Hepatocyte (in vitro differentiated cells): ENCODE measurements at regions not wholly inside any gene's neighbourhood (a gene's known extent, or its start where the extent isn't known, plus 50 kb on each side); places are given as distances from the start of the nearest gene placed in this dataset.
A peak's percentile ranks its signal among the peaks of the same experiment; 100 is the strongest.

ENCODE experiments used
- DNase-seq: peaks from one replicate; pipeline ENCODE4 v3.0.0-alpha.2; 2016; ENCODE audit warnings: low spot score
- H2AFZ ChIP-seq: fragments of 200-600 bp; sonication (generic); 2 replicates; pipeline ENCODE4 v1.6.0; 2016; ENCODE audit warnings: antibody characterized with exemption, mild to moderate bottlenecking
- H3K27ac ChIP-seq: fragments of 200-600 bp; sonication (generic); 2 replicates; pipeline ENCODE4 v1.5.1; 2016; ENCODE audit warnings: mild to moderate bottlenecking
- H3K27me3 ChIP-seq: fragments of 200-600 bp; sonication (generic); 2 replicates; pipeline ENCODE4 v1.6.1; 2016
- H3K36me3 ChIP-seq: fragments of 200-600 bp; sonication (generic); replicated peaks from 2 replicates; pipeline ENCODE4 v1.5.1; 2016; ENCODE audit warnings: low read depth; ENCODE audit not compliant: insufficient read depth
- H3K4me1 ChIP-seq: fragments of 200-600 bp; sonication (generic); 2 replicates; pipeline ENCODE4 v1.5.1; 2016; ENCODE audit warnings: mild to moderate bottlenecking, moderate library complexity; ENCODE audit not compliant: insufficient read depth
- H3K4me2 ChIP-seq: fragments of 200-600 bp; sonication (generic); 2 replicates; pipeline ENCODE4 v1.6.0; 2016
- H3K4me3 ChIP-seq: fragments of 200-600 bp; sonication (generic); 2 replicates; pipeline ENCODE4 v1.5.1; 2016; ENCODE audit warnings: mild to moderate bottlenecking
- H3K79me2 ChIP-seq: fragments of 200-600 bp; sonication (generic); 2 replicates; pipeline ENCODE4 v1.6.0; 2017; ENCODE audit warnings: mild to moderate bottlenecking
- H3K9me2 ChIP-seq: fragments of 200-600 bp; sonication (generic); replicated peaks from 2 replicates; pipeline ENCODE4 v1.6.0; 2017; ENCODE audit warnings: mild to moderate bottlenecking; ENCODE audit not compliant: insufficient read depth
- H3K9me3 ChIP-seq: fragments of 200-600 bp; sonication (generic); 2 replicates; pipeline ENCODE4 v1.5.1; 2016; ENCODE audit warnings: low read depth, mild to moderate bottlenecking
- H4K20me1 ChIP-seq: fragments of 200-600 bp; sonication (generic); 2 replicates; pipeline ENCODE4 v1.6.0; 2016; ENCODE audit warnings: mild to moderate bottlenecking; ENCODE audit not compliant: insufficient read depth, poor library complexity, severe bottlenecking
- EZH2 ChIP-seq: fragments of 200-600 bp; sonication (generic); IDR thresholded peaks from 2 replicates; pipeline ENCODE4 v1.6.1; 2016; ENCODE audit warnings: antibody characterized with exemption, mild to moderate bottlenecking, borderline replicate concordance
- EZH2phosphoT487 ChIP-seq: fragments of 200-600 bp; sonication (generic); IDR thresholded peaks from one replicate; pipeline ENCODE4 v1.6.1; 2018; ENCODE audit warnings: antibody characterized with exemption, mild to moderate bottlenecking, low read depth, moderate library complexity; ENCODE audit not compliant: unreplicated experiment, severe bottlenecking
- WGBS: methylation state at CpG from one replicate; pipeline ENCODE4 v1.1.6; 2016; ENCODE audit warnings: low lambda C conversion rate; ENCODE audit errors: missing lambda C conversion rate; 5-methylcytosine and 5-hydroxymethylcytosine counted together
- TF ChIP-seq, protein P1 (sequence below): fragments of 200-600 bp; sonication (generic); IDR thresholded peaks from 2 replicates; pipeline ENCODE4 v1.5.1; 2016; ENCODE audit warnings: antibody characterized with exemption, mild to moderate bottlenecking; ENCODE audit not compliant: poor library complexity

DNA sequence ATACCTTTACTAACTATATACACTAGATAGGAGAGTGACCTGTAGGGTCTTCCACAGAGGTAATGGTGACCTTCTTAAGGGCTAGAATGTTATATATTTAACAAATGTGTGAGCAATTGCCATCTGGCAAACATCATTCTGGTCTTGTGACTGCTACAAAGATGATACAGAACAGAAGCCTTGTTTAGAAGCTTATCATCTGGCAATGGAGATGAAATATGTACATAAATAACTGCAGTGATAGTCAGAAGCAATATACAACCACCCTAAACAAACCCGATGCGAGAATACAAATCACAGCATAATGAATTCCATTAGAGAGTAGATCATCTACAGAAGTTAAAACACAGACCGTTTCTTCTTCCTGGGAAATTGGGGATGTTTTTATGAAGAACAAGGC is 952.7 kb upstream of the SLIT2 start:
- no peaks in the 10 kb centered on the region for H3K79me2 ChIP-seq
- H3K27ac ChIP-seq, result no peak overlapping the region
- H3K9me2 ChIP-seq, result no peaks in the 10 kb centered on the region
- H3K36me3 ChIP-seq, result no peaks in the 10 kb centered on the region
- peak; percentile 5 for DNase-seq
- H2AFZ ChIP-seq, result no peak overlapping the region
- peaks cover 21% of the 10 kb centered on the region for H3K4me1 ChIP-seq
- WGBS, result 35% methylated on average over 3 of the region's 3 CpGs
- H3K4me3 ChIP-seq, result no peak overlapping the region
- H4K20me1 ChIP-seq, result no peaks in the 10 kb centered on the region
- no peaks in the 10 kb centered on the region for H3K27me3 ChIP-seq
- TF ChIP-seq EZH2phosphoT487, result no peak
- TF ChIP-seq, protein P1, sequence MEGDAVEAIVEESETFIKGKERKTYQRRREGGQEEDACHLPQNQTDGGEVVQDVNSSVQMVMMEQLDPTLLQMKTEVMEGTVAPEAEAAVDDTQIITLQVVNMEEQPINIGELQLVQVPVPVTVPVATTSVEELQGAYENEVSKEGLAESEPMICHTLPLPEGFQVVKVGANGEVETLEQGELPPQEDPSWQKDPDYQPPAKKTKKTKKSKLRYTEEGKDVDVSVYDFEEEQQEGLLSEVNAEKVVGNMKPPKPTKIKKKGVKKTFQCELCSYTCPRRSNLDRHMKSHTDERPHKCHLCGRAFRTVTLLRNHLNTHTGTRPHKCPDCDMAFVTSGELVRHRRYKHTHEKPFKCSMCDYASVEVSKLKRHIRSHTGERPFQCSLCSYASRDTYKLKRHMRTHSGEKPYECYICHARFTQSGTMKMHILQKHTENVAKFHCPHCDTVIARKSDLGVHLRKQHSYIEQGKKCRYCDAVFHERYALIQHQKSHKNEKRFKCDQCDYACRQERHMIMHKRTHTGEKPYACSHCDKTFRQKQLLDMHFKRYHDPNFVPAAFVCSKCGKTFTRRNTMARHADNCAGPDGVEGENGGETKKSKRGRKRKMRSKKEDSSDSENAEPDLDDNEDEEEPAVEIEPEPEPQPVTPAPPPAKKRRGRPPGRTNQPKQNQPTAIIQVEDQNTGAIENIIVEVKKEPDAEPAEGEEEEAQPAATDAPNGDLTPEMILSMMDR, result no peak
- no peak for TF ChIP-seq EZH2
- no peaks in the 10 kb centered on the region for H3K9me3 ChIP-seq
- no peak overlapping the region for H3K4me2 ChIP-seq

DNA sequence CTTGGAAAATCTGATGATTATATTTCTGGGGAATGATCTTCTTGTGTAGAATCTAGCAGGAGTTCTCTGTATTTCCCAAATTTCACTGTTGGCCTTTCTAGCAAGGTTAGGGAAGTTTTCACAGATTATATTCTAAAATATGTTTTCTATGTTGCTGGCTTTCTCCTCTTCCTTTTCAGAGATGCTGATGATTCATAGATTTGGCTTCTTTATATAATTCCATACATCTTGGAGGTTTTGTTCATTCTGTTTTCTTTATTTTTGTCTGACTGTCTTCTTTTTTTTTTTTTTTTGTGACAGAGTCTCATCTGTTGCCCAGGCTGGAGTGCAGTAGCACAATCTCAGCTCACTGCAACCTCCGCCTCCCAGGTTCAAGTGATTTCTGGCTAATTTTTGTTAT is 957.9 kb upstream of the SLIT2 start:
- H3K79me2 ChIP-seq, result no peaks in the 10 kb centered on the region
- H3K27me3 ChIP-seq, result no peaks in the 10 kb centered on the region
- TF ChIP-seq EZH2 (no peak), EZH2phosphoT487 (no peak)
- TF ChIP-seq, protein P1, result no peak
- DNase-seq, result no peak
- no peak overlapping the region for H2AFZ ChIP-seq
- H4K20me1 ChIP-seq, result no peaks in the 10 kb centered on the region
- no peak overlapping the region for H3K4me2 ChIP-seq
- no peak overlapping the region for H3K4me3 ChIP-seq
- peaks cover under 1% of the 10 kb centered on the region for H3K4me1 ChIP-seq
- H3K27ac ChIP-seq, result no peak overlapping the region
- no peaks in the 10 kb centered on the region for H3K9me2 ChIP-seq
- H3K9me3 ChIP-seq, result no peaks in the 10 kb centered on the region
- no peaks in the 10 kb centered on the region for H3K36me3 ChIP-seq
- WGBS, result 100% methylated on average over 1 of the region's 1 CpG

DNA sequence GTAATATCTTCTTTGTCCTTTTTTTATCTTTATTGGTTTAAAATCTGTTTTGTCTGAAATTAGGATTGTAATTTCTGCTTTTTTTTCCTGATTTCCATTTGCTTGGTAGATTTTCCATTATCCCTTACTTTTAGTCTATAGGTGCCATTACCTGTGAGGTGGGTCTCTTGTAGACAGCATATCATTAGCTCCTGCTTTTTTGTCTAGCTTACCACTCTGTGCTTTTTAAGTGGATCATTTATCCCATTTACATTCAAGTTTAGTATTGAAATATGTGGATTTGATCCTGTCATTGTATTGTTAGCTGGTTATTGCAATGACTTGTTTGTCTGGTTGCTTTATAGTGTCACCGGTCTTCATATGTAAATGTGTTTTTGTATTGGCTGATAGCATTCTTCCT is 958.6 kb upstream of the SLIT2 start:
- Histone ChIP-seq H3K36me3 (no peaks in the 10 kb centered on the region), H3K4me2 (no peak overlapping the region), H2AFZ (no peak overlapping the region), H4K20me1 (no peaks in the 10 kb centered on the region), H3K9me2 (no peaks in the 10 kb centered on the region), H3K79me2 (no peaks in the 10 kb centered on the region), H3K9me3 (no peaks in the 10 kb centered on the region), H3K4me3 (no peak overlapping the region), H3K27ac (no peak overlapping the region), H3K27me3 (no peaks in the 10 kb centered on the region), H3K4me1 (no peaks in the 10 kb centered on the region)
- DNase-seq, result no peak
- WGBS, result 97% methylated on average over 1 of the region's 1 CpG
- TF ChIP-seq, protein P1, result no peak
- TF ChIP-seq EZH2phosphoT487 (no peak), EZH2 (no peak)

DNA sequence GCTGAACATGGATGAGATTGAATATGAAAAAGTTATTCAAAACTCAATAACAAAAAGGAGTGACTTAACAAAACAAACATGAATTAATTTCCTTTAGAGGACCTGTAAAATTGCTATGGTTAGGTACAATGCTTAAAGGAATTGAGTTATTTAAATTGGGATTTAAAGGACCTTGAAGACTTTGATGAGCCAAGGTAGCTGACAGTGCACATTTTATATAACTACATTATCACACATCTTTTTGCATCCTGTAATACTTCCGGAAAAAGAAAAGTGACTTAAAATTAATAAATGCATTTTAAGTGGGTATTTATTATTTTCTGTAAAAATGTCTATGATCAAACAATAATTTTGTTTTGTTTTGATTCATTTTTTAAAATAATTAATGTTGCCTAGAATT is 964.8 kb upstream of the SLIT2 start:
- H3K9me3 ChIP-seq, result no peaks in the 10 kb centered on the region
- H3K4me1 ChIP-seq, result no peaks in the 10 kb centered on the region
- H4K20me1 ChIP-seq, result no peaks in the 10 kb centered on the region
- H3K4me3 ChIP-seq, result no peak overlapping the region
- 98% methylated on average over 1 of the region's 1 CpG for WGBS
- no peak for TF ChIP-seq EZH2phosphoT487
- TF ChIP-seq, protein P1, result no peak
- no peak for TF ChIP-seq EZH2
- H3K36me3 ChIP-seq, result no peaks in the 10 kb centered on the region
- H3K79me2 ChIP-seq, result no peaks in the 10 kb centered on the region
- no peak overlapping the region for H3K4me2 ChIP-seq
- no peaks in the 10 kb centered on the region for H3K27me3 ChIP-seq
- no peaks in the 10 kb centered on the region for H3K9me2 ChIP-seq
- no peak for DNase-seq
- H2AFZ ChIP-seq, result no peak overlapping the region
- H3K27ac ChIP-seq, result no peak overlapping the region
